Endothelial cell of umbilical vein (primary cell): ENCODE measurements at regions not wholly inside any gene's neighbourhood (a gene's known extent, or its start where the extent isn't known, plus 50 kb on each side); places are given as distances from the start of the nearest gene placed in this dataset.

Experiments
- BruUV-seq: library from RNA; stranded (reverse); fragments of 400-500 nt; replicated peaks from 2 replicates; lab custom pipeline; 2021; lab: Mats Ljungman, UMichigan
- CTCF ChIA-PET: fragments of 300-600, 350-600 bp; sonication (Branson Sonifier 250); formaldehyde crosslinking; loops from one replicate; lab custom pipeline; 2021; ENCODE audit warnings: antibody characterized with exemption, inconsistent platforms; lab: Charles Lee
- POLR2A ChIA-PET: fragments of 300-600, 350-600 bp; sonication (Branson Sonifier 250); formaldehyde crosslinking; loops from one replicate; lab custom pipeline; 2021; ENCODE audit warnings: antibody characterized with exemption, inconsistent platforms; lab: Charles Lee
- DNase-seq: peaks from one replicate; pipeline ENCODE4 v3.0.0-alpha.2; 2011; ENCODE audit warnings: low read depth, low spot score
- FAIRE-seq: peaks from 2 replicates; lab custom pipeline; 2011; peaks lifted over from hg19 to GRCh38; lab: Jason Lieb, UNC
- H2AFZ ChIP-seq: 2 replicates; pipeline ENCODE4 v1.6.0; 2012; ENCODE audit warnings: low read depth, low read length, control low read depth, inconsistent platforms
- H3K27ac ChIP-seq: 2 replicates; pipeline ENCODE4 v1.5.1; 2011; ENCODE audit warnings: low read depth, mild to moderate bottlenecking, control low read depth, low read length, moderate library complexity; ENCODE audit not compliant: insufficient read depth
- H3K27me3 ChIP-seq, 2 experiments: 2 replicates each; pipeline versions ENCODE4 v1.6.0 to v1.6.1; 2011; ENCODE audit warnings: low read length in 2 of 2, mixed read lengths in 1 of 2; ENCODE audit not compliant: control insufficient read depth in 2 of 2, insufficient read depth in 2 of 2
- H3K36me3 ChIP-seq, 2 experiments: 2 replicates in 1 of 2; 3 replicates in 1 of 2; pipeline ENCODE4 v1.5.1; 2011; ENCODE audit warnings: low read length in 2 of 2, mild to moderate bottlenecking in 1 of 2, moderate library complexity in 1 of 2; ENCODE audit not compliant: control insufficient read depth in 2 of 2, insufficient read depth in 2 of 2; ENCODE audit errors: extremely low read depth in 1 of 2
- H3K4me1 ChIP-seq: 3 replicates; pipeline ENCODE4 v1.5.1; 2011; ENCODE audit warnings: mild to moderate bottlenecking, low read length; ENCODE audit not compliant: control insufficient read depth, insufficient read depth; ENCODE audit errors: extremely low read depth
- H3K4me2 ChIP-seq: 2 replicates; pipeline ENCODE4 v1.6.1; 2011; ENCODE audit warnings: low read length, control low read depth, mixed read lengths; ENCODE audit not compliant: insufficient read depth
- H3K4me3 ChIP-seq, 3 experiments: fragments of 200-600 bp in 1 of 3; sonication (generic), shearing (Covaris generic) in 1 of 3; replicated peaks in 1 of 3; 2 replicates each; pipeline ENCODE4 v1.5.1; 2011 to 2016; ENCODE audit warnings: control low read depth in 3 of 3, low read length in 3 of 3, mild to moderate bottlenecking in 2 of 3, inconsistent platforms in 1 of 3, low read depth in 1 of 3, moderate library complexity in 1 of 3; ENCODE audit not compliant: insufficient read depth in 1 of 3
- H3K79me2 ChIP-seq: 2 replicates; pipeline ENCODE4 v1.6.0; 2012; ENCODE audit warnings: low read length, inconsistent platforms; ENCODE audit not compliant: control insufficient read depth, insufficient read depth
- H3K9ac ChIP-seq: replicated peaks from 2 replicates; pipeline ENCODE3; 2011; ENCODE audit warnings: low read length, control low read depth; ENCODE audit not compliant: insufficient read depth; ENCODE audit errors: extremely low read depth
- H3K9me1 ChIP-seq: replicated peaks from 3 replicates; pipeline ENCODE4 v1.6.0; 2011; ENCODE audit warnings: mild to moderate bottlenecking, low read length; ENCODE audit not compliant: control insufficient read depth, insufficient read depth; ENCODE audit errors: extremely low read depth
- H3K9me3 ChIP-seq: replicated peaks from 2 replicates; pipeline ENCODE4 v1.5.1; 2012; ENCODE audit warnings: low read length, inconsistent platforms; ENCODE audit not compliant: control insufficient read depth, insufficient read depth
- H4K20me1 ChIP-seq: replicated peaks from 2 replicates; pipeline ENCODE3; 2011; ENCODE audit warnings: mild to moderate bottlenecking, low read length; ENCODE audit not compliant: control insufficient read depth, insufficient read depth; ENCODE audit errors: extremely low read depth
- CTCF ChIP-seq, 2 donors: IDR thresholded peaks; 1 replicate in 1 of 2; 2 replicates in 1 of 2; pipeline ENCODE4 v1.5.1; 2011; ENCODE audit warnings: low read length in 2 of 2, mild to moderate bottlenecking in 2 of 2, moderate library complexity in 2 of 2, control low read depth in 1 of 2, inconsistent platforms in 1 of 2, low read depth in 1 of 2; ENCODE audit not compliant: insufficient read depth in 1 of 2; ENCODE audit errors: extremely low read depth in 1 of 2
- EZH2 ChIP-seq: IDR thresholded peaks from 2 replicates; pipeline ENCODE4 v1.6.1; 2012; ENCODE audit warnings: borderline replicate concordance, low read depth, mild to moderate bottlenecking, moderate library complexity, low read length, inconsistent platforms; ENCODE audit not compliant: severe bottlenecking
- FOS ChIP-seq: IDR thresholded peaks from 2 replicates; pipeline ENCODE4 v1.6.1; 2011; ENCODE audit warnings: mild to moderate bottlenecking, low read length, moderate library complexity, borderline replicate concordance; ENCODE audit not compliant: insufficient read depth
- GATA2 ChIP-seq: IDR thresholded peaks from 2 replicates; pipeline ENCODE4 v1.7.0; 2011; ENCODE audit warnings: low read depth, mild to moderate bottlenecking, moderate library complexity, mixed read lengths, low read length; ENCODE audit not compliant: insufficient read length, insufficient read depth
- JUN ChIP-seq: IDR thresholded peaks from 2 replicates; pipeline ENCODE4 v1.6.1; 2011; ENCODE audit warnings: borderline replicate concordance, low read depth; ENCODE audit not compliant: insufficient read length, insufficient read depth
- MAX ChIP-seq: IDR thresholded peaks from 2 replicates; pipeline ENCODE4 v1.6.1; 2011; ENCODE audit not compliant: insufficient read depth, insufficient read length
- MYC ChIP-seq: IDR thresholded peaks from one replicate; pipeline ENCODE4 v1.6.1; 2011; ENCODE audit warnings: mild to moderate bottlenecking, low read depth, low read length
- POLR2A ChIP-seq: IDR thresholded peaks from 2 replicates; pipeline ENCODE4 v1.6.1; 2012; ENCODE audit warnings: low read depth, mild to moderate bottlenecking, control low read depth, low read length
- POLR2AphosphoS5 ChIP-seq: IDR thresholded peaks from 2 replicates; pipeline ENCODE4 v1.6.1; 2012; ENCODE audit warnings: low read depth, mild to moderate bottlenecking, control low read depth, low read length, moderate library complexity; ENCODE audit not compliant: insufficient read depth
- dilution Hi-C: fragments of 300-500 bp; cut with MboI; formaldehyde crosslinking; loops from one replicate; pipeline ENCODE4 v1.15.0; 2019; ENCODE audit warnings: low sequenced_read_pairs; ENCODE audit not compliant: extremely low pct_ligation_motif_present
- intact Hi-C: fragments of 100-400 bp; cut with micrococcal nuclease; formaldehyde crosslinking; loops from one replicate; pipeline ENCODE4 v1.10.0; 2022

- ChIA-PET CTCF (interaction anchor here (0.6 kb wide), 1 partner anchor 22 kb away, joined by 3 read pairs; no protein-coding TSS in a partner anchor), POLR2A (no interaction called here)
Observed at GRCh38 chr5:173697931-173698579, 81.6 kb upstream of the BOD1 start.

More at GRCh38 chr5:173697931-173698579, 81.6 kb upstream of the BOD1 start:
- Histone ChIP-seq H3K4me2 (no peak overlapping the region), H2AFZ (no peak overlapping the region), H3K4me1 (no peaks in the 10 kb centered on the region), H3K9me3 (no peaks in the 10 kb centered on the region), H3K27ac (no peak overlapping the region), H3K79me2 (no peaks in the 10 kb centered on the region), H3K9me1 (no peaks in the 10 kb centered on the region), H3K27me3 (no peaks in the 10 kb centered on the region), H3K9ac (no peak overlapping the region), H3K4me3 (no peak overlapping the region), H4K20me1 (no peaks in the 10 kb centered on the region), H3K36me3 (no peaks in the 10 kb centered on the region)
- intact Hi-C loops: no loop called here
- no TSS peak for BruUV-seq
- DNase-seq (no peak), FAIRE-seq (no peak)
- dilution Hi-C loops: no loop called here
- TF ChIP-seq MYC: no peak
- no peak for TF ChIP-seq EZH2
- no peak for TF ChIP-seq CTCF (IDR thresholded peaks at IDR 0.05; ENCODE audit: extremely low read depth in 1 of 2, insufficient read depth in 1 of 2, low read depth in 1 of 2, low read length in 2 of 2)
- no peak for TF ChIP-seq GATA2
- no peak for TF ChIP-seq POLR2AphosphoS5
- TF ChIP-seq FOS: no peak
- no peak for TF ChIP-seq JUN
- no peak for TF ChIP-seq POLR2A
- no peak for TF ChIP-seq MAX
